ENCODE measurements at regions not wholly inside any gene's neighbourhood (a gene's known extent, or its start where the extent isn't known, plus 50 kb on each side); places are given as distances from the start of the nearest gene placed in this dataset.

- H3K4me1 ChIP-seq, result no peaks in the 10 kb centered on the region
Observed at GRCh38 chr3:25086721-25087120, 341.3 kb upstream of the RARB start.

DNA sequence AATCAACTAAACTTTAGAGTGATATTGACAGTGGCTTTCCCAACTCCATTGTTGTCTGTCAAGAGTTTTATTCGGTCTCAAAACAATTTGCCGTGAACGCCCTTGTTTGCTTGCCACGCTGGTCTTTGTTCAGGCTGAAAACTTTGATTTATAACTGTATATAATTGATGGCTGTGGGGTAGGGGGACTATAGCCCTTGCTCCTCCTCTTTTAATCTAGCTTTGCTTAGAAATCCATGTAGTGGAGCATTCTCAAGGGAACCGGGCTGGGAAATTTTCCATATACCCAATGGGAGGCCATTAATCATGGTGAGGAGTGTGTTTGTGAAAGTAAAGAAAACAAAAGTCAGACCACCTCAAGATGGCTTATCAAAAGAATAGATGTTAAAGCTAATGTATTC is 339.8 kb upstream of the RARB start:
- Histone ChIP-seq H3K4me1 (no peaks in the 10 kb centered on the region), H3K4me3 (no peak overlapping the region), H3K9me3 (no peaks in the 10 kb centered on the region), H3K36me3 (ENCODE audit: low read depth, missing control alignments) (no peaks in the 10 kb centered on the region), H3K27ac (no peak overlapping the region), H3K27me3 (no peaks in the 10 kb centered on the region)
- 79% methylated on average over 5 of the region's 5 CpGs for WGBS, 2 donors
- intact Hi-C loops (cut with DNase I; ENCODE audit: low total_unique reads), result no loop called here
- TF ChIP-seq, protein P1, sequence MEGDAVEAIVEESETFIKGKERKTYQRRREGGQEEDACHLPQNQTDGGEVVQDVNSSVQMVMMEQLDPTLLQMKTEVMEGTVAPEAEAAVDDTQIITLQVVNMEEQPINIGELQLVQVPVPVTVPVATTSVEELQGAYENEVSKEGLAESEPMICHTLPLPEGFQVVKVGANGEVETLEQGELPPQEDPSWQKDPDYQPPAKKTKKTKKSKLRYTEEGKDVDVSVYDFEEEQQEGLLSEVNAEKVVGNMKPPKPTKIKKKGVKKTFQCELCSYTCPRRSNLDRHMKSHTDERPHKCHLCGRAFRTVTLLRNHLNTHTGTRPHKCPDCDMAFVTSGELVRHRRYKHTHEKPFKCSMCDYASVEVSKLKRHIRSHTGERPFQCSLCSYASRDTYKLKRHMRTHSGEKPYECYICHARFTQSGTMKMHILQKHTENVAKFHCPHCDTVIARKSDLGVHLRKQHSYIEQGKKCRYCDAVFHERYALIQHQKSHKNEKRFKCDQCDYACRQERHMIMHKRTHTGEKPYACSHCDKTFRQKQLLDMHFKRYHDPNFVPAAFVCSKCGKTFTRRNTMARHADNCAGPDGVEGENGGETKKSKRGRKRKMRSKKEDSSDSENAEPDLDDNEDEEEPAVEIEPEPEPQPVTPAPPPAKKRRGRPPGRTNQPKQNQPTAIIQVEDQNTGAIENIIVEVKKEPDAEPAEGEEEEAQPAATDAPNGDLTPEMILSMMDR (IDR thresholded peaks at IDR 0.05), result no peak
- TF ChIP-seq POLR2A (IDR thresholded peaks at IDR 0.05), result no peak
- DNase-seq, result no peak

More at GRCh38 chr3:25086721-25087120, 341.3 kb upstream of the RARB start:
- no peaks in the 10 kb centered on the region for H3K27me3 ChIP-seq
- H3K27ac ChIP-seq, result no peak overlapping the region
- H3K9me3 ChIP-seq, result no peaks in the 10 kb centered on the region
- TF ChIP-seq, protein P1 (IDR thresholded peaks at IDR 0.05), result no peak
- TF ChIP-seq POLR2A (IDR thresholded peaks at IDR 0.05), result no peak
- intact Hi-C loops (cut with DNase I; ENCODE audit: low total_unique reads), result no loop called here
- no peak for DNase-seq
- no peaks in the 10 kb centered on the region for H3K36me3 ChIP-seq (ENCODE audit: low read depth, missing control alignments)
- 59 to 65% methylated on average over 3 of the region's 3 CpGs for WGBS, 2 donors
- H3K4me3 ChIP-seq, result no peak overlapping the region

DNA sequence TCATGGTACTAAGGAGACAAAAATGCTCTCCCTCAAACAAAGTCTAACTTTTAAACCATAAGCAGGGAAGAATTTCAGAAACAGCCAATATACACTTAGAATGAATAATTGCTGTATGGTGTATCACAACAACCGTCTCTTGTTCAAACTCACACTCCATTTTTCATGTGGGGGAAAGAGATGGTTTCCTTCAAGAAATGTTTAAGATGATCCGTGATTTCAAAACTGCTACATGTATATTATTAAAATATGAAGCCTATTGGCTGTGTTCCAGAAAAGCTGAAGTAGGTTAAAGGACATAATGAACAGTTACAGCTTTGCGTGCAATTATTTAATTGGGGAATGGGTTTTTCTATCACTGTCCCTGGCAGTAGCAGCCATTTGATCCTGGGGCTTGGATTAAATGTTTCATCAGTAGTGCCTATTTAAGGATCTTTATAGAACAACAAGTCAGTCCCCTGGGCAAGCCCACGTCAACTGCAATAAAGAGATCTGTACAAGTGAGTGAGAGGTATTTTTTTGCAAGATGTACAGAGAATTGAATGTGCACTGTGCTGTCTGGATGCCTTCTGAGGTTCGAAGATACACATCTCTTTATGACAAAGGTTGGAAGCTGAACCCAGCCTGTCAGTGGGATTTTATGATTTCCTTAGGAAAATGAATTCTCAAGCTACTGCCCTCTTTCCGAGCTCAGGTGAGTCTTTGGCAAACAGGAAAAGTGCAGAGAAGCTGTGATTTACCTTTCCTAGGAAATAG is 337.2 kb upstream of the RARB start:
- intact Hi-C loops (cut with DNase I; ENCODE audit: low total_unique reads), result no loop called here
- DNase-seq, result no peak
- Histone ChIP-seq H3K4me1 (no peaks in the 10 kb centered on the region), H3K4me3 (no peak overlapping the region), H3K27me3 (no peaks in the 10 kb centered on the region), H3K27ac (no peak overlapping the region), H3K9me3 (no peaks in the 10 kb centered on the region), H3K36me3 (ENCODE audit: low read depth, missing control alignments) (no peaks in the 10 kb centered on the region)
- TF ChIP-seq, protein P1 (IDR thresholded peaks at IDR 0.05), result no peak
- no peak for TF ChIP-seq POLR2A (IDR thresholded peaks at IDR 0.05)
- 78% methylated on average over 6 of the region's 6 CpGs for WGBS, 2 donors

GRCh38 chr3:25091934-25092333 is 336.1 kb upstream of the RARB start:
- Histone ChIP-seq H3K27me3 (no peaks in the 10 kb centered on the region), H3K36me3 (ENCODE audit: low read depth, missing control alignments) (no peaks in the 10 kb centered on the region), H3K4me3 (no peak overlapping the region), H3K4me1 (no peaks in the 10 kb centered on the region), H3K9me3 (no peaks in the 10 kb centered on the region), H3K27ac (no peak overlapping the region)
- 50 to 56% methylated on average over 5 of the region's 5 CpGs for WGBS, 2 donors
- DNase-seq, result no peak
- TF ChIP-seq, protein P1 (IDR thresholded peaks at IDR 0.05), result no peak
- no peak for TF ChIP-seq POLR2A (IDR thresholded peaks at IDR 0.05)
- intact Hi-C loops (cut with DNase I; ENCODE audit: low total_unique reads), result no loop called here

Measured in testis (tissue), 2 donors.